ENCODE measurements at regions not wholly inside any gene's neighbourhood (a gene's known extent, or its start where the extent isn't known, plus 50 kb on each side); places are given as distances from the start of the nearest gene placed in this dataset.
A peak's percentile ranks its signal among the peaks of the same experiment; 100 is the strongest.

- DNase-seq (ENCODE audit: low spot score) = no peak
- intact Hi-C loops (cut with DNase I) = no loop called here
- ATAC-seq = no peak
Measured at GRCh38 chr15:36371509-36371908, 207.9 kb upstream of the CDIN1 start.

DNA sequence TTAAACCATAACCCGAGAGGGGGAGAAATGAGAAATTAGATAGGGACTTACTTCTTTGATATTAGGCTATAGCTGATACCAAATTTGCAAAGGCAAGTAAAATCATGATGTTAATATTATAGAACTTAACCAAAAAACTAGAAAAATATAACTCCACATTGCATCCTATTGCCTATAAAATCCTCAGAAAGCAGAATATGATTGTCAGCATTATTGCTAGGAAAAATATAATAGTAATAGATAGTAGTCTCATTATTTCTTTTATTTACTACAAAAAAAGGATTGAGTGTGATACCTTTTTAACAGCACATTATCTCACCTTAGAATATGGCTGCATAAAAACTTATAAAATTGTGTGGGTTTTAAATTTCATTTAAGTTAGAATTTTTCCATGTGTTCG is 206.5 kb upstream of the CDIN1 start:
- DNase-seq (ENCODE audit: low spot score) = no peak
- intact Hi-C loops (cut with DNase I) = no loop called here
- no peak for ATAC-seq

- intact Hi-C loops (cut with DNase I) = no loop called here
- no peak for DNase-seq (ENCODE audit: low spot score)
- ATAC-seq = no peak
Measured at GRCh38 chr15:36373550-36373949, 205.9 kb upstream of the CDIN1 start.

DNA sequence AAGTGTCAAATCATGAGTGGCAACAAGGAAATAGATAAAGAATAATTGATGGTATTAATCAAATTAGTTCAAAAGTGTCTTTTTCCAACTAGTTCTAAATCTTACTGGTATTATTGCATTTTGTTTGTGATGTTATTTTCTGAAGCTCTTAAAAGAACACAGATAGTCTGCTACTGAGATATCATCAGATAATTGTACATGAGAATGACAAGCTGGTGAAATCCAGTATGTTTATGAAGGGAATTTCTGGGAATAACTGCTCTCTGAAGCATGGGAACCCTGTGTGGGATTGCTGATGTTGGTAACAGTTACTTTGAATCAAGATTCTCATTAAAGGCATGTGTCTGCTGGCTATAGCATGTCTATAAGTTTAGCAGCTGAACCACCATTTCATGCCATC is 190.3 kb upstream of the CDIN1 start:
- ATAC-seq (no peak), DNase-seq (ENCODE audit: low spot score) (no peak)
- intact Hi-C loops (cut with DNase I) = no loop called here

- ATAC-seq (no peak), DNase-seq (ENCODE audit: low spot score) (no peak)
- intact Hi-C loops (cut with DNase I) = no loop called here
Measured at GRCh38 chr15:36390491-36390890, 188.9 kb upstream of the CDIN1 start.

DNA sequence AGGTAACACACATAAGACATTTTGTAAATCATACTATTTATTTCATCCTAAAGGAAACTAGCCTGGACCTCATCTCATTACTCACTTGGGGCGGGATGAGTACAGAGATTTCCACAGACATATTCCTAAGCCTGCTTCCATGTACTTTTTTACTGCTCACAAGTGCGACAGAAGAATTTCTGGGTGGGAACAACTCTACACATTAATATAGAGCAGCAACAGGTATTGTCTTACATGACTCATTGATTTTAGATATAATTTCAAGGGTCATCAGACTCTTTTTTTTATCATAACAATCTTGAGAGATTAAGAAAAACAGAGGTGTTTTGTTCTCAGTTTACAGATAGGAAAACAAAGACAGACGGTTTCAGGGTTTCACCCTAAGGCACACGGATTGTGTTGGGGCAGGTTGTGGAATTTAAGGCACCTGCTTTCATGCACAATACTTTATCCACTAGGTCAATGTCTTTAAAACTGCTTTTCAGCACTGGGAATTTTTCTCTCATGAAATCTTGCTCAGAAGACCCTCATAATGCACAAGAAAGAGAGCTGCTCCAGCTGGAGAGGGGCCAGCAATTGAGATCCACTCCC is 186.7 kb upstream of the CDIN1 start:
- no peak for ATAC-seq
- no peak for DNase-seq (ENCODE audit: low spot score)
- intact Hi-C loops (cut with DNase I) = no loop called here

DNA sequence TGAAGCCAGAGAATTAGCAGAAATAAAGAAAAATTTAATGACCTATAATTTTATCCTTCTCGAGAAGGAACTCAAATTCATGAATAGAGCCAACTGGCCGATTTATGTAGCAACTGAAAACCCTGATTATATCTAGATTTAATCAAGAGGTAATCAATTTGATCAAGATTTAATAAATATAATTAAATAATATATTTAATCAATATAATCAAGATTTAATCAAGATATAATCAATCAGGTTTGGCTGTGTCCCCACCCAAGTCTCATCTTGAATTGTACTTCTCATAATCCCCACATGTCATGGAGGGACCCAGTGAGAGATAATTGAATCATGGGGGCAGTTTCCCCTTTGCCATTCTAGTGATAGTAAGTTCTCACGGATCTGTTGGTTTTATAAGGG is 181.2 kb upstream of the CDIN1 start:
- DNase-seq (ENCODE audit: low spot score) = no peak
- ATAC-seq = no peak
- intact Hi-C loops (cut with DNase I) = no loop called here

DNA sequence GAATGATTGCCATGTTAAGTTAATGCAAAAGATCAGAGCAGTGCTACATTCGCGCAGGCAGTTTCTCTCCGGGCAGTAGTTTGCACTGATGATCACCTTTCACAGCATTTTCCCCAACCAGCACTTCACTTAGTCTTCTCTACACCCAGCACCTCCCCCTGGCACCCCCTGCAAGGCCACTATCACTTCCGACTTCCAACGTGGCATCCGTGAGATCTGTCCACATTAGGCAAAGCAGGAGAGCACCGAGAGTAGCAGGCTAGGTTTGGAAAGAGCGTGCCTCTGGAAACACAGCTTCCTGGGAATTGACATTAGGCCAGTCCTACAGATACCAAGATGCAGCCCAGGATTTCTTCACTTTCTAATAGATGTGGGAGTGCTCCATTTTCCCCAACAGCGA is 180.2 kb upstream of the CDIN1 start:
- ATAC-seq (no peak), DNase-seq (ENCODE audit: low spot score) (no peak)
- intact Hi-C loops (cut with DNase I) = no loop called here

DNA sequence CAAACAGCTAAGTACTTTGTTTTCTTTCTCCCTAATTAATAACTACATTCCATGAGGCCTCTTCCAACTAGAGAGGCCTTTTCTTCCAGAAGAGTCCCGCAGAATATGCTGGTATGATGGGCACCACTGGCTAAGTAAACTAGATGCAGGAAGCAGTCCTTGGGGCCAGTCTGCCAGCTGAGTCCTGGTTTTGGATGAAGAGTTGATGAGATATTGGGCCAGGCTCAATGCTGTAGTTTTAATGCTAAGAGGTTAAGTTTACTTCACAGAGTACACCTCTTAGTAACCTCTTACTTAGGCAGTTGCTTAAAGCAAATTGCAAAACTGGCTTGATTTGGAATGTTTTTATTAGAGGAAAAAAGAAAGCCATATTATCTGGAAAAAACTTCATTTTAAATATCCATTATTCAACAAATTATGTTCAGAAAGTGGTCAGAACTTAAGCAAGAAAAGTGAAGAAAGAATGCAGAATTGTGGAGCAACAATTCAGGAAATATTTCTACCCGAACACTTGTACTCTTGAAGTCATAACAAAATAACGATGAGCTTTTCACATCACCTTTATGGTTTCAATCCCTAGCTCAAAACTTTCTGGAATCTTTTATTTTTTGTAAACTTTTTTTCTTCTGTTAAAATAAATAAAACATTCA is 178.4 kb upstream of the CDIN1 start:
- DNase-seq (ENCODE audit: low spot score) (no peak), ATAC-seq (no peak)
- intact Hi-C loops (cut with DNase I) = no loop called here

- intact Hi-C loops (cut with DNase I) = no loop called here
- ATAC-seq = no peak
- no peak for DNase-seq (ENCODE audit: low spot score)
Measured at GRCh38 chr15:36401586-36401966, 177.8 kb upstream of the CDIN1 start.

DNA sequence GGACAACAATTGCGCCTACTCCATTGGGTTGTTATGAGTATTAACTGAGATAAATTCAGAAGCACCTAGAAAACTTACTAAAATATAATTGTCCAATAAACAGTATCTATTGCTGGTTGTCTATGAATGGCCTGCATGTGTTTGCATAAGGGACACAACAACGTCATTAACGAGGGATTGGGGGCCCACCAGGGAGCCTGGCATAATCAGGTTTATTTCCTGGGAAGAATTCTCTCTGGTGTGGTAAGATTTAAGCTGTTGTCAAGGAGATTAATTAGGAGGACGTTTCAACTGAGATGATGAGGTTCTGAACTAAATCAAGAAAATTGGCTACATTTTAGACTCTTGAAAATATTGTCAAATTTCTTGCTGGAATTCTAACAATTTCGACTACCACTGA is 176.1 kb upstream of the CDIN1 start:
- intact Hi-C loops (cut with DNase I) = no loop called here
- DNase-seq (ENCODE audit: low spot score) (no peak), ATAC-seq (no peak)

DNA sequence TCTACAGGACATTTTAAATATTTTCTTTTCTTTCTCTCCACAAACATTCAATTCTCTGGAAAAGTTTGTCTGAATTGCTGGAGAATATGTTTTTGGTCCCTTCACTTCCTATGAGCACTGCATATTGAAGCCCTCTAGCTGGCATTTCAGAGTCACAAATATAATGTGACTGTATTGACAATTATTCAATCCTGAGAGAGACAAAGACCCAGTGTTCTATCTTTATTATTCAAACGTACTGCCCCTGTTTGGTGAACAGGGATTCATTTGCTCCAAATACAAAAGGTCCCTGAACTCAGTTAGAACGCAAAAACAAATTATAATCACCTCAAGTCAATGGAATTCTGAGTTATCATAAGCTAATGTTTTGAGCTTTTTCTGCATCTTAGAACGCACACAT is 173.1 kb upstream of the CDIN1 start:
- no peak for DNase-seq (ENCODE audit: low spot score)
- ATAC-seq = no peak
- intact Hi-C loops (cut with DNase I) = no loop called here

- DNase-seq (ENCODE audit: low spot score) (no peak), ATAC-seq (no peak)
- intact Hi-C loops (cut with DNase I) = no loop called here
Measured at GRCh38 chr15:36406911-36407310, 172.5 kb upstream of the CDIN1 start.

GRCh38 chr15:36407647-36408046 is 171.8 kb upstream of the CDIN1 start:
- DNase-seq (ENCODE audit: low spot score) (no peak), ATAC-seq (no peak)
- intact Hi-C loops (cut with DNase I) = no loop called here

DNA sequence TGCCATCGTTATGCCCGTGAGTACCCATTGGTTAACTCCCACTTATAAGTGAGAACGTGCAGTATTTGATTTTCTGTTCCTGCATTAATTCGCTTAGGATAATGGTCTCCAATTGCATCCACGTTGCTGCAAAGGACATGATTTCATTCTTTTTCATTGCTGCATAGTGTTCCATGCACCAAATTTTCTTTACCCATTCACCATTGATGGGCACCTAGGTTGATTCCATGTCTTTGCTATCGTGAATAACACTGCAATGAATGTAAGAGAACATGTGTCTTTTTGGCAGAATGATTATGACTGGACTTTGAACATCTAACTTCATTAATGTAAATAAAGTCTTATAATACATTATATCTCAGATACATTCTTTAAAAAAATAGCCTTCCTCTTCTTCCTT is 169.6 kb upstream of the CDIN1 start:
- no peak for ATAC-seq
- intact Hi-C loops (cut with DNase I) = no loop called here
- no peak for DNase-seq (ENCODE audit: low spot score)

DNA sequence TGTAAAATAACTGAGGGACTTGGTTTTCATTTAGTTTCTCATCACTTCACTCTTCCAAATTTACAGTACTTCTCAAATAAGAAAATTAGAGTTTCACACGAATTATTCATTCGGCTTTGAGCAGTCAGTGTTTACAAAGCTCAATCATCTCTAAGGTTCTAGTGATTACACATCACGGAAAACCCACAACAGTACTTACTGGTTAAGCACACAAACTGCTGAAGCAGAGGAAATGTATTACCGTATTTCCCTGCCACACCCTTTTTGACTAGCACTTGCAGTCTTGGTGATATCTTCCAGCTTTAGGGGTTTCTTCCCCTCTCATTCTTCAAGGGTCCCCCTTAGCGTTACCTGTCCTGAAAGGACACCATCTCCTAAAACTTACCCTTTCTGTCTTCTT is 164.8 kb upstream of the CDIN1 start:
- intact Hi-C loops (cut with DNase I) = no loop called here

DNA sequence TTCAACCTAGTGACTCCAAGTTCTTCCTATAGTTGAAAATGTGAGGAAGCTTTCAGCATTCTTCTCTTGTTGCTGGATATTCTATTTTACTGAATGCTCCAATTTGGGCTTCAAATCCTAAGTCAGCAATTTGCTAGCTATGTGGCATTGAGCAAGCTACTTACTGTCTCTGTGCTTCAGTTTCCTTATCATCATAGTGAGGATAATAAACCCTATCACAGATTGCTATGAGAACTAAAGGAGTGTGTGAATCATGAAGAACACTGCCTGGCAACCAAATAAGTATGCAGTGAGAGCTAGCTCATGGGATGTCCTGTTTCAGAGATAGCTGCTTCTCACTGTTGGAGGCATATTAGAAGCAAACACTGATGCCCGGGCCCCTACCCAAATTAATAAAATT is 163.8 kb upstream of the CDIN1 start:
- intact Hi-C loops (cut with DNase I) = no loop called here
- ATAC-seq = no peak
- no peak for DNase-seq (ENCODE audit: low spot score)

More for the DNA sequence above, 164.8 kb upstream of the CDIN1 start:
- ATAC-seq (no peak), DNase-seq (ENCODE audit: low spot score) (no peak)

- DNase-seq (ENCODE audit: low spot score) (no peak), ATAC-seq (no peak)
- intact Hi-C loops (cut with DNase I) = no loop called here
Measured at GRCh38 chr15:36422631-36423030, 156.8 kb upstream of the CDIN1 start.

GRCh38 chr15:36426691-36427090 is 152.7 kb upstream of the CDIN1 start:
- ATAC-seq (no peak), DNase-seq (ENCODE audit: low spot score) (no peak)
- intact Hi-C loops (cut with DNase I) = no loop called here

GRCh38 chr15:36428102-36428845 is 151.2 kb upstream of the CDIN1 start:
- no peak for DNase-seq (ENCODE audit: low spot score)
- ATAC-seq = peak; percentile 68
- intact Hi-C loops (cut with DNase I) = no loop called here

DNA sequence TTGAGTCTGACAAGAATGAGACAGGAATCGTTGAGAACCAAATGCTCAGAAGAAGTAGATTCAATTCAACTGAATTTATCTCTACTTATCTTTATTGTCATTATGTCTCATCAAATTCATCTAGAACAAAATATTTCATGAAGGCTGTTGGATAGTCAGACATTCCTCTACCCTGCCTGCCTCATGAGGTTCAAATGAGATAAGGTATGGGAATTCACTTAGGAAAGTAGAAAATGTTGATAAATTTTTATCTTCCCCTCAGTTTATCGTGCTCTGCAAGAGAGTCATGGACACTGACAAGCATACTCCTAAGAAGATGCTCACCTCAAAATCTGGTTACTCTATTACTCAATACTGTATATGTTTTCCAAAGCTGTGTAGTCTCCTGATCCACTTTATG is 149.7 kb upstream of the CDIN1 start:
- DNase-seq (ENCODE audit: low spot score) (no peak), ATAC-seq (no peak)
- intact Hi-C loops (cut with DNase I) = no loop called here
